Keratinocyte (primary cell): ENCODE measurements at regions not wholly inside any gene's neighbourhood (a gene's known extent, or its start where the extent isn't known, plus 50 kb on each side); places are given as distances from the start of the nearest gene placed in this dataset.

Source experiments
- DNase-seq: peaks from one replicate; pipeline ENCODE4 v3.0.0-alpha.2; 2011; ENCODE audit warnings: low read depth, missing footprints, low spot score
- FAIRE-seq: peaks from 2 replicates; lab custom pipeline; 2011; peaks lifted over from hg19 to GRCh38; lab: Jason Lieb, UNC
- H2AFZ ChIP-seq: 2 replicates; pipeline ENCODE4 v1.6.0; 2012; ENCODE audit warnings: low read length, control low read depth, inconsistent platforms; ENCODE audit not compliant: control insufficient read depth
- H3K27ac ChIP-seq: 2 replicates; pipeline ENCODE4 v1.5.1; 2011; ENCODE audit warnings: low read length; ENCODE audit not compliant: control insufficient read depth, insufficient read depth
- H3K27me3 ChIP-seq: 3 replicates; pipeline ENCODE4 v1.6.0; 2011; ENCODE audit warnings: low read length; ENCODE audit not compliant: control insufficient read depth, insufficient read depth; ENCODE audit errors: extremely low read depth
- H3K36me3 ChIP-seq, 2 experiments: 2 replicates in 1 of 2; 3 replicates in 1 of 2; pipeline ENCODE4 v1.5.1; 2011; ENCODE audit warnings: low read length in 2 of 2, mild to moderate bottlenecking in 1 of 2; ENCODE audit not compliant: control insufficient read depth in 2 of 2, insufficient read depth in 2 of 2; ENCODE audit errors: extremely low read depth in 1 of 2
- H3K4me1 ChIP-seq: 3 replicates; pipeline ENCODE4 v1.5.1; 2011; ENCODE audit warnings: low read length; ENCODE audit not compliant: control insufficient read depth, insufficient read depth; ENCODE audit errors: extremely low read depth
- H3K4me2 ChIP-seq: 3 replicates; pipeline ENCODE4 v1.6.0; 2011; ENCODE audit warnings: low read depth, low read length; ENCODE audit not compliant: control insufficient read depth, insufficient read depth; ENCODE audit errors: extremely low read depth
- H3K4me3 ChIP-seq, 3 experiments: fragments of 200-600 bp in 1 of 3; sonication (generic) in 1 of 3; 2 replicates in 2 of 3; 3 replicates in 1 of 3; pipeline ENCODE4 v1.5.1; 2011 to 2016; ENCODE audit warnings: low read length in 3 of 3, mild to moderate bottlenecking in 3 of 3, control low read depth in 2 of 3, inconsistent platforms in 1 of 3, low read depth in 1 of 3, mixed read lengths in 1 of 3, mixed run types in 1 of 3, moderate library complexity in 1 of 3; ENCODE audit not compliant: control insufficient read depth in 2 of 3, insufficient read depth in 2 of 3; ENCODE audit errors: extremely low read depth in 1 of 3
- H3K79me2 ChIP-seq: 2 replicates; pipeline ENCODE4 v1.6.0; 2012; ENCODE audit warnings: low read length; ENCODE audit not compliant: control insufficient read depth, insufficient read depth
- H3K9ac ChIP-seq: 3 replicates; pipeline ENCODE4 v1.6.0; 2011; ENCODE audit warnings: low read length; ENCODE audit not compliant: control insufficient read depth, insufficient read depth; ENCODE audit errors: extremely low read depth
- H3K9me1 ChIP-seq: 3 replicates; pipeline ENCODE4 v1.6.0; 2011; ENCODE audit warnings: low read length; ENCODE audit not compliant: control insufficient read depth, insufficient read depth; ENCODE audit errors: extremely low read depth
- H3K9me3 ChIP-seq: 2 replicates; pipeline ENCODE4 v1.5.1; 2012; ENCODE audit warnings: low read depth, low read length; ENCODE audit not compliant: control insufficient read depth
- H4K20me1 ChIP-seq: 3 replicates; pipeline ENCODE4 v1.6.0; 2011; ENCODE audit warnings: low read length; ENCODE audit not compliant: control insufficient read depth, insufficient read depth; ENCODE audit errors: extremely low read depth
- CTCF ChIP-seq, 3 experiments: IDR thresholded peaks in 1 of 3; conservative IDR thresholded peaks in 1 of 3; optimal IDR thresholded peaks in 1 of 3; 2 replicates in 2 of 3; 3 replicates in 1 of 3; pipeline versions ENCODE3 to v1.5.1; 2011; ENCODE audit warnings: low read length in 3 of 3, mild to moderate bottlenecking in 3 of 3, moderate library complexity in 2 of 3, control low read depth in 1 of 3, inconsistent platforms in 1 of 3; ENCODE audit not compliant: insufficient read depth in 2 of 3; ENCODE audit errors: extremely low read depth in 1 of 3
- EZH2 ChIP-seq: IDR thresholded peaks from one replicate; pipeline ENCODE4 v1.6.1; 2012; ENCODE audit warnings: inconsistent platforms, mild to moderate bottlenecking, low read length, moderate library complexity
- dilution Hi-C: fragments of 300-500 bp; cut with MboI; formaldehyde crosslinking; loops from one replicate; pipeline ENCODE4 v1.7.0; 2020; ENCODE audit warnings: low sequenced_read_pairs; ENCODE audit not compliant: extremely low pct_ligation_motif_present

- H3K9me1 ChIP-seq = no peaks in the 10 kb centered on the region
- H2AFZ ChIP-seq = no peak overlapping the region
- no peak overlapping the region for H3K4me2 ChIP-seq
- FAIRE-seq = no peak
- H3K27me3 ChIP-seq = peaks cover 5% of the 10 kb centered on the region
- H3K4me1 ChIP-seq = no peaks in the 10 kb centered on the region
- no peak overlapping the region for H3K4me3 ChIP-seq
- dilution Hi-C loops = no loop called here
- H3K79me2 ChIP-seq = no peaks in the 10 kb centered on the region
- no peaks in the 10 kb centered on the region for H3K36me3 ChIP-seq
- no peak for TF ChIP-seq EZH2
- no peak for TF ChIP-seq CTCF (optimal IDR thresholded peaks at IDR 0.05 in 1 of 3, IDR thresholded peaks at IDR 0.05 in 1 of 3, conservative IDR thresholded peaks at IDR 0.05 in 1 of 3; ENCODE audit: extremely low read depth in 1 of 3, insufficient read depth in 2 of 3, low read length in 3 of 3)
- no peaks in the 10 kb centered on the region for H3K9me3 ChIP-seq
- peaks cover 3% of the 10 kb centered on the region for H4K20me1 ChIP-seq
- no peak for DNase-seq
- H3K27ac ChIP-seq = no peak overlapping the region
- no peak overlapping the region for H3K9ac ChIP-seq
These were observed 163.0 kb upstream of the SYT13 start for GRCh38 chr11:45449036-45449601.

GRCh38 chr11:45448561-45448960 is 162.4 kb upstream of the SYT13 start:
- H3K9me3 ChIP-seq = no peaks in the 10 kb centered on the region
- no peaks in the 10 kb centered on the region for H3K79me2 ChIP-seq
- H2AFZ ChIP-seq = no peak overlapping the region
- H3K4me3 ChIP-seq = no peak overlapping the region
- no peaks in the 10 kb centered on the region for H3K9me1 ChIP-seq
- peaks cover 3% of the 10 kb centered on the region for H4K20me1 ChIP-seq
- TF ChIP-seq EZH2 (no peak), CTCF (optimal IDR thresholded peaks at IDR 0.05 in 1 of 3, IDR thresholded peaks at IDR 0.05 in 1 of 3, conservative IDR thresholded peaks at IDR 0.05 in 1 of 3; ENCODE audit: extremely low read depth in 1 of 3, insufficient read depth in 2 of 3, low read length in 3 of 3) (no peak)
- H3K36me3 ChIP-seq = no peaks in the 10 kb centered on the region
- H3K9ac ChIP-seq = no peak overlapping the region
- no peak for FAIRE-seq
- no peak overlapping the region for H3K27ac ChIP-seq
- H3K27me3 ChIP-seq = peaks cover 5% of the 10 kb centered on the region
- dilution Hi-C loops = no loop called here
- no peaks in the 10 kb centered on the region for H3K4me1 ChIP-seq
- no peak overlapping the region for H3K4me2 ChIP-seq
- DNase-seq = no peak
